ENCODE measurements at regions not wholly inside any gene's neighbourhood (a gene's known extent, or its start where the extent isn't known, plus 50 kb on each side); places are given as distances from the start of the nearest gene placed in this dataset.

DNA sequence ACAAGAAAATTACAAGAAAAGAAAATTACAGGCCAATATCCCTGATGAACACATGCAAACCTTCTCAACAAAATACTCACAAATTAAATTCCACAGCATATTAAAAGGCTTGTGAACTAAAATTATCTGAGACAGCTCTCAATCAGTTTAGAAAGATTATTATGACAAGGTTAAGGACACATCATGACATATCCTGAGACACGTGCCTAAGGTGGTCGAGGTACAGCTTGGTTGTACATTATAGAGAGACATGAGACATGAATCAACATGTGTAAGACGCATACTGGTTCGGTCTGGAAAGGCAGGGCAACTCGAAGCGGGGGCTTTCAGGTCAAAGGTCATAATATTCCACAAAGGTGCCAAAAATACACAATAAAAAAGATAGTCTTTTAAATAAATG is 598.3 kb upstream of the REG3G start:
- no peak for TF ChIP-seq TAF1 (conservative IDR thresholded peaks at IDR 0.05)
- TF ChIP-seq NR2F2 (IDR thresholded peaks at IDR 0.05), result no peak
- no peak for TF ChIP-seq SP1 (IDR thresholded peaks at IDR 0.05)
- TF ChIP-seq, protein P1, sequence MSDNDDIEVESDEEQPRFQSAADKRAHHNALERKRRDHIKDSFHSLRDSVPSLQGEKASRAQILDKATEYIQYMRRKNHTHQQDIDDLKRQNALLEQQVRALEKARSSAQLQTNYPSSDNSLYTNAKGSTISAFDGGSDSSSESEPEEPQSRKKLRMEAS (IDR thresholded peaks at IDR 0.05), result no peak
- TF ChIP-seq, protein P2, sequence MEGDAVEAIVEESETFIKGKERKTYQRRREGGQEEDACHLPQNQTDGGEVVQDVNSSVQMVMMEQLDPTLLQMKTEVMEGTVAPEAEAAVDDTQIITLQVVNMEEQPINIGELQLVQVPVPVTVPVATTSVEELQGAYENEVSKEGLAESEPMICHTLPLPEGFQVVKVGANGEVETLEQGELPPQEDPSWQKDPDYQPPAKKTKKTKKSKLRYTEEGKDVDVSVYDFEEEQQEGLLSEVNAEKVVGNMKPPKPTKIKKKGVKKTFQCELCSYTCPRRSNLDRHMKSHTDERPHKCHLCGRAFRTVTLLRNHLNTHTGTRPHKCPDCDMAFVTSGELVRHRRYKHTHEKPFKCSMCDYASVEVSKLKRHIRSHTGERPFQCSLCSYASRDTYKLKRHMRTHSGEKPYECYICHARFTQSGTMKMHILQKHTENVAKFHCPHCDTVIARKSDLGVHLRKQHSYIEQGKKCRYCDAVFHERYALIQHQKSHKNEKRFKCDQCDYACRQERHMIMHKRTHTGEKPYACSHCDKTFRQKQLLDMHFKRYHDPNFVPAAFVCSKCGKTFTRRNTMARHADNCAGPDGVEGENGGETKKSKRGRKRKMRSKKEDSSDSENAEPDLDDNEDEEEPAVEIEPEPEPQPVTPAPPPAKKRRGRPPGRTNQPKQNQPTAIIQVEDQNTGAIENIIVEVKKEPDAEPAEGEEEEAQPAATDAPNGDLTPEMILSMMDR (IDR thresholded peaks at IDR 0.05; ENCODE audit: low read depth, low read length, missing input control), result no peak
- TF ChIP-seq RAD21 (IDR thresholded peaks at IDR 0.05), result no peak
- TF ChIP-seq, protein P3, sequence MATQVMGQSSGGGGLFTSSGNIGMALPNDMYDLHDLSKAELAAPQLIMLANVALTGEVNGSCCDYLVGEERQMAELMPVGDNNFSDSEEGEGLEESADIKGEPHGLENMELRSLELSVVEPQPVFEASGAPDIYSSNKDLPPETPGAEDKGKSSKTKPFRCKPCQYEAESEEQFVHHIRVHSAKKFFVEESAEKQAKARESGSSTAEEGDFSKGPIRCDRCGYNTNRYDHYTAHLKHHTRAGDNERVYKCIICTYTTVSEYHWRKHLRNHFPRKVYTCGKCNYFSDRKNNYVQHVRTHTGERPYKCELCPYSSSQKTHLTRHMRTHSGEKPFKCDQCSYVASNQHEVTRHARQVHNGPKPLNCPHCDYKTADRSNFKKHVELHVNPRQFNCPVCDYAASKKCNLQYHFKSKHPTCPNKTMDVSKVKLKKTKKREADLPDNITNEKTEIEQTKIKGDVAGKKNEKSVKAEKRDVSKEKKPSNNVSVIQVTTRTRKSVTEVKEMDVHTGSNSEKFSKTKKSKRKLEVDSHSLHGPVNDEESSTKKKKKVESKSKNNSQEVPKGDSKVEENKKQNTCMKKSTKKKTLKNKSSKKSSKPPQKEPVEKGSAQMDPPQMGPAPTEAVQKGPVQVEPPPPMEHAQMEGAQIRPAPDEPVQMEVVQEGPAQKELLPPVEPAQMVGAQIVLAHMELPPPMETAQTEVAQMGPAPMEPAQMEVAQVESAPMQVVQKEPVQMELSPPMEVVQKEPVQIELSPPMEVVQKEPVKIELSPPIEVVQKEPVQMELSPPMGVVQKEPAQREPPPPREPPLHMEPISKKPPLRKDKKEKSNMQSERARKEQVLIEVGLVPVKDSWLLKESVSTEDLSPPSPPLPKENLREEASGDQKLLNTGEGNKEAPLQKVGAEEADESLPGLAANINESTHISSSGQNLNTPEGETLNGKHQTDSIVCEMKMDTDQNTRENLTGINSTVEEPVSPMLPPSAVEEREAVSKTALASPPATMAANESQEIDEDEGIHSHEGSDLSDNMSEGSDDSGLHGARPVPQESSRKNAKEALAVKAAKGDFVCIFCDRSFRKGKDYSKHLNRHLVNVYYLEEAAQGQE (IDR thresholded peaks at IDR 0.05), result no peak
- TF ChIP-seq, protein P4, sequence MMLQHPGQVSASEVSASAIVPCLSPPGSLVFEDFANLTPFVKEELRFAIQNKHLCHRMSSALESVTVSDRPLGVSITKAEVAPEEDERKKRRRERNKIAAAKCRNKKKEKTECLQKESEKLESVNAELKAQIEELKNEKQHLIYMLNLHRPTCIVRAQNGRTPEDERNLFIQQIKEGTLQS (IDR thresholded peaks at IDR 0.05), result no peak
- no peak for TF ChIP-seq GABPA (IDR thresholded peaks at IDR 0.05 in 1 of 2, conservative IDR thresholded peaks at IDR 0.05 in 1 of 2)
- TF ChIP-seq JUND (IDR thresholded peaks at IDR 0.05), result no peak
- TF ChIP-seq YY1 (IDR thresholded peaks at IDR 0.05), result no peak
- TF ChIP-seq RXRA (IDR thresholded peaks at IDR 0.05), result no peak
- TF ChIP-seq FOXA1 (IDR thresholded peaks at IDR 0.05), result no peak
- TF ChIP-seq, protein P5, sequence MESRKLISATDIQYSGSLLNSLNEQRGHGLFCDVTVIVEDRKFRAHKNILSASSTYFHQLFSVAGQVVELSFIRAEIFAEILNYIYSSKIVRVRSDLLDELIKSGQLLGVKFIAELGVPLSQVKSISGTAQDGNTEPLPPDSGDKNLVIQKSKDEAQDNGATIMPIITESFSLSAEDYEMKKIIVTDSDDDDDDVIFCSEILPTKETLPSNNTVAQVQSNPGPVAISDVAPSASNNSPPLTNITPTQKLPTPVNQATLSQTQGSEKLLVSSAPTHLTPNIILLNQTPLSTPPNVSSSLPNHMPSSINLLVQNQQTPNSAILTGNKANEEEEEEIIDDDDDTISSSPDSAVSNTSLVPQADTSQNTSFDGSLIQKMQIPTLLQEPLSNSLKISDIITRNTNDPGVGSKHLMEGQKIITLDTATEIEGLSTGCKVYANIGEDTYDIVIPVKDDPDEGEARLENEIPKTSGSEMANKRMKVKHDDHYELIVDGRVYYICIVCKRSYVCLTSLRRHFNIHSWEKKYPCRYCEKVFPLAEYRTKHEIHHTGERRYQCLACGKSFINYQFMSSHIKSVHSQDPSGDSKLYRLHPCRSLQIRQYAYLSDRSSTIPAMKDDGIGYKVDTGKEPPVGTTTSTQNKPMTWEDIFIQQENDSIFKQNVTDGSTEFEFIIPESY (IDR thresholded peaks at IDR 0.05), result no peak
